ENCODE measurements at regions not wholly inside any gene's neighbourhood (a gene's known extent, or its start where the extent isn't known, plus 50 kb on each side); places are given as distances from the start of the nearest gene placed in this dataset.

DNA sequence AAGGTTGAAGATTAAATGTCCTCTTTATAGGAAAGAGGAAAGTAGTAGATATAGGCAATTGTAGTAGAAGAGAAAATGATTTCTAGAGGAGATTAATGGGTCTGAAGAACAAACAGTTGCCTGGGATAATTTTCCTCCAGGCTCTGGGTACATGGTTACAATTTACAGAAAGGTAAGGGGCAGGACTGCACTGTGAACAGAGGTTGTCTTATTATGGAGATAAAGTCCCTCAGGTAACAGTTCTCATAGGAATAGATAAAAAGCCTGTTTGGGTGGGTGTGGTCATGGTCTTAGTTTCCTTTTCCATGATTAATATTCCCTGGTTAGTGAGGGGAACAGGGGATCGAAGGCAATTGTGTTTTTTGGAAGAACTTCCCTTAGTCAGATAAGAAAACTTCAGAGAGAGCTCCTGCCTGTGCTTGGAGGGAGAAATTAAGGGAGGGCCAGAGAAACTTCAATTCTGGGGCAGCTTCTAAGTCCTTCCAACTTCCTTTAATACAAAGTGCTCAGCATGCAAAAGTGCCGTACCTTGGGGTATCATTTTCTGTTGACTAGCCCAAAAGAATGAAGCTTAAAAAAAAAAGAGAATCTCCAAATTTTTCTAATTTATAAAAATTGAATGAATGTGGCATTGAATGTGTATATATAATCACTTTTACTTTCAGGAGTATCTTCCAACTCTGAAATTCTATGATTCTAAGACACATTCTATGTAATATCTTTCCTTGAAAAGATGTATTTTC, 295.4 kb upstream of the USP25 start:
- H4K91ac ChIP-seq (ENCODE audit: low read depth, low read length), result no peak overlapping the region
- H3K27me3 ChIP-seq (ENCODE audit: insufficient read depth, low read length), result no peaks in the 10 kb centered on the region
- no peaks in the 10 kb centered on the region for H3K79me2 ChIP-seq (ENCODE audit: control insufficient read depth, insufficient read depth, low read length, poor library complexity)
- no peaks in the 10 kb centered on the region for H3K9me3 ChIP-seq (ENCODE audit: insufficient read depth, low read depth, low read length)
- no peak overlapping the region for H2AFZ ChIP-seq (ENCODE audit: insufficient read depth, low read length, poor library complexity)
- no CpG with 5 or more reads among the region's 2 CpGs for WGBS (ENCODE audit: extremely low coverage, insufficient coverage, insufficient read length)
- H3K4me2 ChIP-seq (ENCODE audit: low read length), result no peak overlapping the region
- no peak overlapping the region for H3K9ac ChIP-seq (ENCODE audit: low read length)
- no peak overlapping the region for H3K27ac ChIP-seq (ENCODE audit: low read depth, low read length)
- H3K23ac ChIP-seq (ENCODE audit: low read length), result no peak overlapping the region
- H2BK120ac ChIP-seq (ENCODE audit: insufficient read depth, low read length, poor library complexity), result no peak overlapping the region
- H3K4ac ChIP-seq (ENCODE audit: low read depth, low read length), result no peak overlapping the region
- H2BK12ac ChIP-seq (ENCODE audit: low read length), result no peak overlapping the region
- H3K14ac ChIP-seq (ENCODE audit: low read length), result no peak overlapping the region
- H3K18ac ChIP-seq (ENCODE audit: low read length), result no peak overlapping the region
- H4K12ac ChIP-seq (ENCODE audit: low read depth, low read length), result no peak overlapping the region
- H3K4me3 ChIP-seq (ENCODE audit: low read depth, low read length), result no peak overlapping the region
- DNase-seq, result no peak
- no peaks in the 10 kb centered on the region for H3K36me3 ChIP-seq (ENCODE audit: control insufficient read depth in 1 of 2, insufficient read depth in 2 of 2, low read length in 2 of 2)
- H2AK5ac ChIP-seq (ENCODE audit: low read length), result no peak overlapping the region
- H3K4me1 ChIP-seq (ENCODE audit: control insufficient read depth in 1 of 2, insufficient read depth in 2 of 2, low read length in 2 of 2), result peaks cover 4 to 7% of the 10 kb centered on the region in 2 experiments
- no peak overlapping the region for H2BK5ac ChIP-seq (ENCODE audit: low read depth, low read length, poor library complexity)
- H3K79me1 ChIP-seq (ENCODE audit: low read length), result peaks cover 3% of the 10 kb centered on the region
- no peak overlapping the region for H4K8ac ChIP-seq (ENCODE audit: low read depth, low read length)

DNA sequence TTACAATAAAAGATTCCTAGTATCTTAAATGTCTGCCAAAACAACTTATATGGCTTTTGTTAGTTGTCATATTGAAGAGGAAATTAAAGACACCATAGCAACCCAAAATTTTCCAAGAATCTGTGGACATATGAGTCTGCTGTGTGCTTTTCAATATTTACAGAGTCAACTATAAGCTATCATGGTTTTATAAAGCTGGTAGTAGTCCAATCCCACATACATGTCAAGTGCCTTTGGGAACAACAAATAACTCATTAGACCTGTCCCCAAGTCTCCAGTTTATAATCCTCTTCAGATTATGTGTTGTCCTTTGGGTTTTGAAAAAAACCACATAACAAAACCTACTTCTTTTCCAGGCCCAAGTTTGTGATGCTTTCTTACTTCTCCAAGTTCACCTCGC, 293.8 kb upstream of the USP25 start:
- no peak overlapping the region for H2BK120ac ChIP-seq (ENCODE audit: insufficient read depth, low read length, poor library complexity)
- no peak overlapping the region for H4K91ac ChIP-seq (ENCODE audit: low read depth, low read length)
- H3K18ac ChIP-seq (ENCODE audit: low read length), result no peak overlapping the region
- no peak overlapping the region for H3K23ac ChIP-seq (ENCODE audit: low read length)
- no peak overlapping the region for H2AFZ ChIP-seq (ENCODE audit: insufficient read depth, low read length, poor library complexity)
- no peak overlapping the region for H3K27ac ChIP-seq (ENCODE audit: low read depth, low read length)
- no peak overlapping the region for H4K8ac ChIP-seq (ENCODE audit: low read depth, low read length)
- H3K9me3 ChIP-seq (ENCODE audit: insufficient read depth, low read depth, low read length), result no peaks in the 10 kb centered on the region
- no peak overlapping the region for H3K4ac ChIP-seq (ENCODE audit: low read depth, low read length)
- H3K4me3 ChIP-seq (ENCODE audit: low read depth, low read length), result no peak overlapping the region
- H3K4me1 ChIP-seq (ENCODE audit: control insufficient read depth in 1 of 2, insufficient read depth in 2 of 2, low read length in 2 of 2), result peaks cover under 1 to 1% of the 10 kb centered on the region in 2 experiments
- no peak overlapping the region for H3K14ac ChIP-seq (ENCODE audit: low read length)
- no peaks in the 10 kb centered on the region for H3K36me3 ChIP-seq (ENCODE audit: control insufficient read depth in 1 of 2, insufficient read depth in 2 of 2, low read length in 2 of 2)
- no peaks in the 10 kb centered on the region for H3K27me3 ChIP-seq (ENCODE audit: insufficient read depth, low read length)
- H3K79me1 ChIP-seq (ENCODE audit: low read length), result peaks cover 1% of the 10 kb centered on the region
- no peak overlapping the region for H2AK5ac ChIP-seq (ENCODE audit: low read length)
- H3K4me2 ChIP-seq (ENCODE audit: low read length), result no peak overlapping the region
- H4K12ac ChIP-seq (ENCODE audit: low read depth, low read length), result no peak overlapping the region
- H3K79me2 ChIP-seq (ENCODE audit: control insufficient read depth, insufficient read depth, low read length, poor library complexity), result no peaks in the 10 kb centered on the region
- H2BK12ac ChIP-seq (ENCODE audit: low read length), result no peak overlapping the region
- no peak overlapping the region for H2BK5ac ChIP-seq (ENCODE audit: low read depth, low read length, poor library complexity)
- H3K9ac ChIP-seq (ENCODE audit: low read length), result no peak overlapping the region
- no CpG with 5 or more reads among the region's 1 CpG for WGBS (ENCODE audit: extremely low coverage, insufficient coverage, insufficient read length)
- DNase-seq, result no peak

DNA sequence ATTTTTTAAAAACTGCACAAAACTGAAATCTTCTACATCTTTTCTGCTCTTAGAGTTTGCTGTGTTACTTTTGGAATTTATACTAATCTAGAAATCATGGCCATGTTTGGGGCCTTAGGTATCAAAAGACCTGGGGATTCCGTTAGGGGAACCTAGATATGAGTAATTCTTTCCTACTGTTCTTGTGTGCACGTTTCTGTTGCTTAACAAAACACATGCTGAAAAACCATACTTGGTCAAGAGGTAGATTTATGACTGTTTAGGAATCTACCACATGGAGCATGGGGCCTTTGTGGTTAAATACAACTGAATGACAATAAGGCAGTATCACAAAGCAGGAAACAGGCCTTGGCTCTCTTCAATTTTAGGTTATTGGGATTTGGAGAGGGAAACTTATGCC, 291.9 kb upstream of the USP25 start:
- Histone ChIP-seq H3K18ac (ENCODE audit: low read length) (no peak overlapping the region), H3K23ac (ENCODE audit: low read length) (no peak overlapping the region)

DNA sequence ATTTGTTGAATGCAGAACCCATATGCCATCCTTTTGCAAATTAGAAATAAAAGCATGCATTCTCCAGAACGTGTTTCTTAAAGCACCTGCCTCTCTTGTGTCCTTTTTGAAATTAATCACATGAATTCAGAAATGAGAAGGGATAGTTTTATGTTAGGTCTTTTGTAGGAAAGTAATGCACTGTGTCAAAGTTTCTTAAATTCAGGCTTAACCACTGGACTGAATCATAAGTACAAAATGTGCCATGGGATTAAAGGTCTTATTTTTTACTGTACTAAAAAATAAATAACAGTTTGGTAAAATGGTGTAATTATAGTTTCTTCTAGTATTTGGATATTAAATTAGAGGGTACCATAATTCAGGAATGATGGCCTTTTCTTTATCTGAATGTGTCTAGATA, 290.1 kb upstream of the USP25 start:
- Histone ChIP-seq H3K4me2 (ENCODE audit: low read length) (no peak overlapping the region), H2BK120ac (ENCODE audit: insufficient read depth, low read length, poor library complexity) (no peak overlapping the region), H3K9ac (ENCODE audit: low read length) (no peak overlapping the region), H3K79me2 (ENCODE audit: control insufficient read depth, insufficient read depth, low read length, poor library complexity) (no peaks in the 10 kb centered on the region), H3K14ac (ENCODE audit: low read length) (no peak overlapping the region), H3K4me3 (ENCODE audit: low read depth, low read length) (no peak overlapping the region), H3K4ac (ENCODE audit: low read depth, low read length) (no peak overlapping the region), H4K12ac (ENCODE audit: low read depth, low read length) (no peak overlapping the region), H4K8ac (ENCODE audit: low read depth, low read length) (no peak overlapping the region), H3K23ac (ENCODE audit: low read length) (no peak overlapping the region), H2AK5ac (ENCODE audit: low read length) (no peak overlapping the region), H4K91ac (ENCODE audit: low read depth, low read length) (no peak overlapping the region), H3K27me3 (ENCODE audit: insufficient read depth, low read length) (no peaks in the 10 kb centered on the region), H3K36me3 (ENCODE audit: control insufficient read depth in 1 of 2, insufficient read depth in 2 of 2, low read length in 2 of 2) (no peaks in the 10 kb centered on the region), H2BK12ac (ENCODE audit: low read length) (no peak overlapping the region), H3K18ac (ENCODE audit: low read length) (no peak overlapping the region), H2AFZ (ENCODE audit: insufficient read depth, low read length, poor library complexity) (no peak overlapping the region), H3K4me1 (ENCODE audit: control insufficient read depth in 1 of 2, insufficient read depth in 2 of 2, low read length in 2 of 2) (peaks cover 5 to 7% of the 10 kb centered on the region in 2 experiments), H3K9me3 (ENCODE audit: insufficient read depth, low read depth, low read length) (no peaks in the 10 kb centered on the region), H2BK5ac (ENCODE audit: low read depth, low read length, poor library complexity) (no peak overlapping the region), H3K27ac (ENCODE audit: low read depth, low read length) (no peak overlapping the region), H3K79me1 (ENCODE audit: low read length) (peaks cover 3% of the 10 kb centered on the region)
- DNase-seq, result no peak
- no CpG with 5 or more reads among the region's 1 CpG for WGBS (ENCODE audit: extremely low coverage, insufficient coverage, insufficient read length)

More for the DNA sequence above, 291.9 kb upstream of the USP25 start:
- Histone ChIP-seq H2BK12ac (ENCODE audit: low read length) (no peak overlapping the region), H2BK120ac (ENCODE audit: insufficient read depth, low read length, poor library complexity) (no peak overlapping the region), H3K14ac (ENCODE audit: low read length) (no peak overlapping the region), H3K79me1 (ENCODE audit: low read length) (peaks cover 3% of the 10 kb centered on the region), H3K27me3 (ENCODE audit: insufficient read depth, low read length) (no peaks in the 10 kb centered on the region), H4K91ac (ENCODE audit: low read depth, low read length) (no peak overlapping the region), H3K9ac (ENCODE audit: low read length) (no peak overlapping the region), H3K4ac (ENCODE audit: low read depth, low read length) (no peak overlapping the region), H3K4me1 (ENCODE audit: control insufficient read depth in 1 of 2, insufficient read depth in 2 of 2, low read length in 2 of 2) (peaks cover 2 to 4% of the 10 kb centered on the region in 2 experiments), H4K8ac (ENCODE audit: low read depth, low read length) (no peak overlapping the region), H3K27ac (ENCODE audit: low read depth, low read length) (no peak overlapping the region), H3K36me3 (ENCODE audit: control insufficient read depth in 1 of 2, insufficient read depth in 2 of 2, low read length in 2 of 2) (no peaks in the 10 kb centered on the region), H4K12ac (ENCODE audit: low read depth, low read length) (no peak overlapping the region), H2AFZ (ENCODE audit: insufficient read depth, low read length, poor library complexity) (no peak overlapping the region), H3K4me3 (ENCODE audit: low read depth, low read length) (no peak overlapping the region), H3K79me2 (ENCODE audit: control insufficient read depth, insufficient read depth, low read length, poor library complexity) (no peaks in the 10 kb centered on the region), H2BK5ac (ENCODE audit: low read depth, low read length, poor library complexity) (no peak overlapping the region), H3K9me3 (ENCODE audit: insufficient read depth, low read depth, low read length) (no peaks in the 10 kb centered on the region), H3K4me2 (ENCODE audit: low read length) (no peak overlapping the region), H2AK5ac (ENCODE audit: low read length) (no peak overlapping the region)
- WGBS (ENCODE audit: extremely low coverage, insufficient coverage, insufficient read length), result no CpG with 5 or more reads among the region's 2 CpGs
- no peak for DNase-seq

Data from trophoblast cell (in vitro differentiated cells and primary cell).